Esophagus squamous epithelium (tissue), 5 donors: ENCODE measurements at regions not wholly inside any gene's neighbourhood (a gene's known extent, or its start where the extent isn't known, plus 50 kb on each side); places are given as distances from the start of the nearest gene placed in this dataset.

Experiments
- DNase-seq: peaks from one replicate; lab custom pipeline; 2025; lab: John Stamatoyannopoulos, UW
- H3K27ac ChIP-seq, 4 donors: fragments of 200-600 bp; sonication (generic); one replicate each; pipeline ENCODE4 v1.5.1; 2016 to 2019; ENCODE audit warnings: mild to moderate bottlenecking in 1 of 4
- H3K27me3 ChIP-seq, 4 donors: fragments of 200-600 bp; sonication (generic); 1 replicate in 3 of 4; 2 replicates in 1 of 4; pipeline versions ENCODE4 v1.5.1 to v1.6.0; 2017 to 2021; ENCODE audit warnings: antibody characterized with exemption in 1 of 4
- H3K36me3 ChIP-seq, 3 donors: fragments of 200-600 bp; sonication (generic); one replicate each; pipeline ENCODE4 v1.5.1; 2016 to 2019
- H3K4me1 ChIP-seq, 3 donors: fragments of 200-600 bp; sonication (generic); one replicate each; pipeline ENCODE4 v1.5.1; 2017 to 2019
- H3K4me3 ChIP-seq, 4 donors: fragments of 200-600 bp; sonication (generic); 1 replicate in 3 of 4; 2 replicates in 1 of 4; pipeline ENCODE4 v1.5.1; 2016 to 2019; ENCODE audit warnings: mild to moderate bottlenecking in 2 of 4, moderate library complexity in 1 of 4
- H3K9me3 ChIP-seq, 3 donors: fragments of 200-600 bp; sonication (generic); one replicate each; pipeline ENCODE4 v1.5.1; 2016 to 2019
- CTCF ChIP-seq, 6 experiments: fragments of 450-650 bp in 4 of 6; fragments of 200-600 bp in 2 of 6; sonication (generic) in 2 of 6; IDR thresholded peaks; one replicate each; pipeline ENCODE4 v1.5.1; 2016 to 2019; ENCODE audit warnings: antibody characterized with exemption in 6 of 6, mild to moderate bottlenecking in 4 of 6, moderate library complexity in 4 of 6
- POLR2A ChIP-seq, 4 donors: fragments of 450-650 bp; IDR thresholded peaks; one replicate each; pipeline ENCODE4 v1.6.1; 2017; ENCODE audit warnings: antibody characterized with exemption in 4 of 4, mild to moderate bottlenecking in 4 of 4, moderate library complexity in 3 of 4
- WGBS, 2 donors: methylation state at CpG; one replicate each; pipeline ENCODE4 v1.1.5; 2018; 5-methylcytosine and 5-hydroxymethylcytosine counted together
- intact Hi-C: fragments of 100-400 bp; cut with DNase I; formaldehyde crosslinking; loops from one replicate; pipeline ENCODE4 v1.15.0; 2022
- donor health status: DM: yes; HTN: yes; CAD: no.

GRCh38 chr5:17150531-17150930 lies 66.9 kb upstream of the BASP1 start:
- Histone ChIP-seq H3K4me3 (no peak overlapping the region), H3K4me1 (peaks cover 0 to 17% (median 1%) of the 10 kb centered on the region in 3 donors), H3K36me3 (no peaks in the 10 kb centered on the region), H3K9me3 (no peaks in the 10 kb centered on the region), H3K27me3 (no peaks in the 10 kb centered on the region), H3K27ac (no peak overlapping the region)
- DNase-seq = no peak
- no peak for TF ChIP-seq CTCF (IDR thresholded peaks at IDR 0.05)
- TF ChIP-seq POLR2A (IDR thresholded peaks at IDR 0.05) = no peak
- 78 to 79% methylated on average over 3 of the region's 3 CpGs for WGBS, 2 donors
- intact Hi-C loops = no loop called here

GRCh38 chr5:17151686-17152085 lies 65.7 kb upstream of the BASP1 start:
- DNase-seq = no peak
- H3K36me3 ChIP-seq = no peaks in the 10 kb centered on the region
- peaks cover 0 to 10% (median 0%) of the 10 kb centered on the region in 3 donors for H3K4me1 ChIP-seq
- no peaks in the 10 kb centered on the region for H3K27me3 ChIP-seq
- H3K27ac ChIP-seq = no peak overlapping the region
- no peaks in the 10 kb centered on the region for H3K9me3 ChIP-seq
- H3K4me3 ChIP-seq = no peak overlapping the region
- intact Hi-C loops = no loop called here
- TF ChIP-seq POLR2A (IDR thresholded peaks at IDR 0.05) = no peak
- TF ChIP-seq CTCF (IDR thresholded peaks at IDR 0.05) = no peak
- WGBS, 2 donors = 68 to 77% methylated on average over 6 to 8 of the region's 8 CpGs

- Histone ChIP-seq H3K36me3 (no peaks in the 10 kb centered on the region), H3K4me1 (peaks cover 0 to 10% (median 0%) of the 10 kb centered on the region in 3 donors), H3K27ac (no peak overlapping the region), H3K4me3 (no peak overlapping the region), H3K27me3 (no peaks in the 10 kb centered on the region), H3K9me3 (no peaks in the 10 kb centered on the region)
- intact Hi-C loops = no loop called here
- TF ChIP-seq POLR2A (IDR thresholded peaks at IDR 0.05) = no peak
- no peak for TF ChIP-seq CTCF (IDR thresholded peaks at IDR 0.05)
- 34 to 45% methylated on average over 5 of the region's 5 CpGs for WGBS, 2 donors
- no peak for DNase-seq
These were observed 63.0 kb upstream of the BASP1 start for GRCh38 chr5:17154211-17154996.

- intact Hi-C loops = no loop called here
- no peaks in the 10 kb centered on the region for H3K9me3 ChIP-seq
These were observed 61.0 kb upstream of the BASP1 start for GRCh38 chr5:17156463-17156862.

More at GRCh38 chr5:17156463-17156862, 61.0 kb upstream of the BASP1 start:
- Histone ChIP-seq H3K4me1 (peaks cover 0 to 10% (median 0%) of the 10 kb centered on the region in 3 donors), H3K4me3 (no peak overlapping the region), H3K36me3 (no peaks in the 10 kb centered on the region), H3K27me3 (no peaks in the 10 kb centered on the region), H3K27ac (no peak overlapping the region)
- 83 to 84% methylated on average over 3 to 4 of the region's 4 CpGs for WGBS, 2 donors
- no peak for TF ChIP-seq CTCF (IDR thresholded peaks at IDR 0.05)
- TF ChIP-seq POLR2A (IDR thresholded peaks at IDR 0.05) = no peak
- DNase-seq = no peak
